PC-3 (cell line): ENCODE measurements at regions not wholly inside any gene's neighbourhood (a gene's known extent, or its start where the extent isn't known, plus 50 kb on each side); places are given as distances from the start of the nearest gene placed in this dataset.
A peak's percentile ranks its signal among the peaks of the same experiment; 100 is the strongest.

Experiments
- ATAC-seq: fragments of 200-7000 bp; cut with Tn5 transposase; 2 replicates; pipeline ENCODE4 v1.9.1; 2020; ENCODE audit warnings: mild to moderate bottlenecking, moderate library complexity
- BruUV-seq: library from RNA; stranded (reverse); fragments of 400-500 nt; replicated peaks from 2 replicates; lab custom pipeline; 2021; lab: Mats Ljungman, UMichigan
- CTCF ChIA-PET: fragments of 300-600 bp; sonication (Branson Sonifier 250); formaldehyde crosslinking; loops from one replicate; lab custom pipeline; 2022; ENCODE audit warnings: antibody characterized with exemption; lab: Charles Lee
- POLR2A ChIA-PET: fragments of 300-600 bp; sonication (Branson Sonifier 250); formaldehyde crosslinking; loops from one replicate; lab custom pipeline; 2022; ENCODE audit warnings: antibody characterized with exemption; ENCODE audit not compliant: unreplicated experiment; lab: Charles Lee
- DNase-seq: peaks from one replicate; pipeline ENCODE4 v3.0.0-alpha.2; 2015
- H2AFZ ChIP-seq: fragments of 300-600 bp; sonication (generic); 2 replicates; pipeline ENCODE4 v1.6.0; 2016; ENCODE audit warnings: antibody characterized with exemption, low read length
- H3F3A ChIP-seq: fragments of 300-600 bp; sonication (generic); one replicate; pipeline ENCODE4 v1.6.0; 2017; ENCODE audit warnings: antibody characterized with exemption, low read length, control low read depth, mild to moderate bottlenecking; ENCODE audit not compliant: unreplicated experiment
- H3K27ac ChIP-seq: fragments of 300-600 bp; sonication (generic); 2 replicates; pipeline ENCODE4 v1.5.1; 2016; ENCODE audit warnings: mild to moderate bottlenecking, low read length
- H3K27me3 ChIP-seq: fragments of 300-600 bp; sonication (generic); 2 replicates; pipeline ENCODE4 v1.6.1; 2016; ENCODE audit warnings: low read length, mixed read lengths
- H3K36me3 ChIP-seq: fragments of 300-600 bp; sonication (generic); 2 replicates; pipeline ENCODE4 v1.6.1; 2016; ENCODE audit warnings: low read depth, mixed run types, low read length, mixed read lengths
- H3K4me1 ChIP-seq: fragments of 300-600 bp; sonication (generic); 2 replicates; pipeline ENCODE4 v1.5.1; 2016; ENCODE audit warnings: low read length; ENCODE audit not compliant: insufficient read depth
- H3K4me2 ChIP-seq: fragments of 300-600 bp; sonication (generic); 2 replicates; pipeline ENCODE4 v1.6.0; 2016; ENCODE audit warnings: low read length
- H3K4me3 ChIP-seq: fragments of 300-600 bp; sonication (generic); 2 replicates; pipeline ENCODE4 v1.5.1; 2016; ENCODE audit warnings: mild to moderate bottlenecking, low read length, mixed read lengths
- H3K79me2 ChIP-seq: fragments of 300-600 bp; sonication (generic); 2 replicates; pipeline ENCODE4 v1.6.1; 2017; ENCODE audit warnings: low read length, mixed read lengths
- H3K9ac ChIP-seq: fragments of 300-600 bp; sonication (generic); 2 replicates; pipeline ENCODE4 v1.6.0; 2016; ENCODE audit warnings: mild to moderate bottlenecking, low read length
- H3K9me2 ChIP-seq: fragments of 300-600 bp; sonication (generic); replicated peaks from 2 replicates; pipeline ENCODE4 v1.6.1; 2016; ENCODE audit warnings: mixed run types, low read length, mixed read lengths
- H3K9me3 ChIP-seq: fragments of 300-600 bp; sonication (generic); 2 replicates; pipeline ENCODE4 v1.6.1; 2016; ENCODE audit warnings: low read length, mixed read lengths
- H4K20me1 ChIP-seq: fragments of 300-600 bp; sonication (generic); 2 replicates; pipeline ENCODE4 v1.6.1; 2016; ENCODE audit warnings: low read length, mixed read lengths
- EZH2 ChIP-seq: fragments of 300-600 bp; sonication (generic); IDR thresholded peaks from one replicate; pipeline ENCODE4 v1.6.1; 2017; ENCODE audit warnings: antibody characterized with exemption, mild to moderate bottlenecking, low read length; ENCODE audit not compliant: unreplicated experiment
- EZH2phosphoT487 ChIP-seq: fragments of 300-600 bp; sonication (generic); IDR thresholded peaks from 2 replicates; pipeline ENCODE4 v1.6.1; 2018; ENCODE audit warnings: mild to moderate bottlenecking, antibody characterized with exemption, low read length, borderline replicate concordance
- intact Hi-C: fragments of 100-400 bp; cut with micrococcal nuclease; formaldehyde crosslinking; loops from 2 replicates; pipeline ENCODE4 v1.9.0; 2023
- TF ChIP-seq, protein P1 (sequence below): fragments of 300-600 bp; sonication (generic); conservative IDR thresholded peaks from 2 replicates; pipeline ENCODE4 v1.5.1; 2017; ENCODE audit warnings: antibody characterized with exemption, low read depth, mild to moderate bottlenecking, low read length

DNA sequence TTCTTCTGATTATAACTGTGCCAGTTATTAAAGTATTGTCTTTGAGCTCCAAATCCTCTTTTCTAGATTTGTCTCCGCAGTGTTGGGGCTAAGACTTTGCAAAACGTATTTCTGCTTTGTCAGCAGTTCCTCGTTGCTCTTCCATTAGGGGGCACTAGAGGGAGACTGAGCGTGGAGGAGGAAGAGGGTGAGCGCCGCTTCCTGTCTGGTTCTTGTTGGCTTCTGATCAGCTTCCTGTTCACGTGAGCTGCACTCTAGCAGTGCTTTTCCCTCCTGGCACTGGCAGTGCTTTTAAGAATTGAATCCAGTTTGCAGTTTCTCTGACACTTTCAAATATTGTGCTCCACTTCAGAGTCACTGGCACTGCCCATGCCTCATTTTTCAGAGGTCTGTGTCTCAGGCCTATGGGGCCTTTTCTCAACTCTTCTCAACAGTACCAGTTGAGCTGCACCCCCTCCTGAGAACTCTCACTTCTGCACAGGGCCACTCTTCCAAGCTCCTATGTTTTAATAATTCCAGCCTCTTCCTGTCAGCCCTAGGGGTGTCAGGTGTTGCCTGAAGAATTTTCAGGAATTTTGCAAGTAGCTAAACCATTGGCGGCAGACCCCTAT is 54.4 kb upstream of the LCORL start:
- Histone ChIP-seq H3K4me1 (no peaks in the 10 kb centered on the region), H2AFZ (no peak overlapping the region), H3K9me2 (no peaks in the 10 kb centered on the region), H3K79me2 (no peaks in the 10 kb centered on the region), H3K9me3 (no peaks in the 10 kb centered on the region), H4K20me1 (no peaks in the 10 kb centered on the region), H3K4me2 (no peak overlapping the region), H3K36me3 (no peaks in the 10 kb centered on the region), H3K27ac (no peak overlapping the region), H3K27me3 (peaks cover 47% of the 10 kb centered on the region), H3K9ac (no peak overlapping the region), H3K4me3 (no peak overlapping the region), H3F3A (no peaks in the 10 kb centered on the region)
- BruUV-seq, result no TSS peak
- TF ChIP-seq EZH2 (no peak), EZH2phosphoT487 (no peak)
- TF ChIP-seq, protein P1, sequence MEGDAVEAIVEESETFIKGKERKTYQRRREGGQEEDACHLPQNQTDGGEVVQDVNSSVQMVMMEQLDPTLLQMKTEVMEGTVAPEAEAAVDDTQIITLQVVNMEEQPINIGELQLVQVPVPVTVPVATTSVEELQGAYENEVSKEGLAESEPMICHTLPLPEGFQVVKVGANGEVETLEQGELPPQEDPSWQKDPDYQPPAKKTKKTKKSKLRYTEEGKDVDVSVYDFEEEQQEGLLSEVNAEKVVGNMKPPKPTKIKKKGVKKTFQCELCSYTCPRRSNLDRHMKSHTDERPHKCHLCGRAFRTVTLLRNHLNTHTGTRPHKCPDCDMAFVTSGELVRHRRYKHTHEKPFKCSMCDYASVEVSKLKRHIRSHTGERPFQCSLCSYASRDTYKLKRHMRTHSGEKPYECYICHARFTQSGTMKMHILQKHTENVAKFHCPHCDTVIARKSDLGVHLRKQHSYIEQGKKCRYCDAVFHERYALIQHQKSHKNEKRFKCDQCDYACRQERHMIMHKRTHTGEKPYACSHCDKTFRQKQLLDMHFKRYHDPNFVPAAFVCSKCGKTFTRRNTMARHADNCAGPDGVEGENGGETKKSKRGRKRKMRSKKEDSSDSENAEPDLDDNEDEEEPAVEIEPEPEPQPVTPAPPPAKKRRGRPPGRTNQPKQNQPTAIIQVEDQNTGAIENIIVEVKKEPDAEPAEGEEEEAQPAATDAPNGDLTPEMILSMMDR, result peak; percentile 60
- intact Hi-C loops, result no loop called here
- POLR2A ChIA-PET, result no interaction called here
- ATAC-seq, result no peak
- peak; percentile 47 for DNase-seq
- CTCF ChIA-PET, result no interaction called here

DNA sequence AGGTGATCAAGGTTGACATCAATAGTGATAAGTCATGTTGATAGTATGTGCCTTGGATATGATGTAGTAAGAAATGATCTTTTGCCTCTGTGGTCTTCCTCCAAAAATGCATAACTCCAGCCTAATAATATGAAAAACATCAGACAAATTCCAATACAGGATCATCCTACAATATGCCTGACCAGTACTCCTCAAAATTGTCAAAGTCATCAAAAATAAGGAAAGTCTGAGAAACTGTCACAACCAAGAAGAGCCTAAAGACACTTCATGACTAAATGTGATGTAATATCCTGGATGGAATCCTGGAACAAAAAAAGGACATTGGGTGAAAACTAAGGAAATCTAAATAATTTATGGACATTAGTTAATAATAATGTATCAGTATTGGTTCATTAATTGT is 50.3 kb upstream of the LCORL start:
- Histone ChIP-seq H3K4me1 (no peaks in the 10 kb centered on the region), H2AFZ (no peak overlapping the region), H3F3A (no peaks in the 10 kb centered on the region), H3K27me3 (peaks cover 34% of the 10 kb centered on the region), H3K4me3 (no peak overlapping the region), H4K20me1 (no peaks in the 10 kb centered on the region), H3K9me2 (no peaks in the 10 kb centered on the region), H3K79me2 (no peaks in the 10 kb centered on the region), H3K9ac (no peak overlapping the region), H3K36me3 (no peaks in the 10 kb centered on the region), H3K9me3 (no peaks in the 10 kb centered on the region), H3K27ac (no peak overlapping the region), H3K4me2 (no peak overlapping the region)
- ChIA-PET CTCF (no interaction called here), POLR2A (no interaction called here)
- intact Hi-C loops, result no loop called here
- no peak for DNase-seq
- ATAC-seq, result no peak
- no peak for TF ChIP-seq EZH2phosphoT487
- no TSS peak for BruUV-seq
